Kidney glomerular epithelial cell (primary cell): ENCODE measurements at regions not wholly inside any gene's neighbourhood (a gene's known extent, or its start where the extent isn't known, plus 50 kb on each side); places are given as distances from the start of the nearest gene placed in this dataset.

ENCODE experiments used
- DNase-seq: peaks from one replicate; lab custom pipeline; 2025; lab: John Stamatoyannopoulos, UW

DNA sequence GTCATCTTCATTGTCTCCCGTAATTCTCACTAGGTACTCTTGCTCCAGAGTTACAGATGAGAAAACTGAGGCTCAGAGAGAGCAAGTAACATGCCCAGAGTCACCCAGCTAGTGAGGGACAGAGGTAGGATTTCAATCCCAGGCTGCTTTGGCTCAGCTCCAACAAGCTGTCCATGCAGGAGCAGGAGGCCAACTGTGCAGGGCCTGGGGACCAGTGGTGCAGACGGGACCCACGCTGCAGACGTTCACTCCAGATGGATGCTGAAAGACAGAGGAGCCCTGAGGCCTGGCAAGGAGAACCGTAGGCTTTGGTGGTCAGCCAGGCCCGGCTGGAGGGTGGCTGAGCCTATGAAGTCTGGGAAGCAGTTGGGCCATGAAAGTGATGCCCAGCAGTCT is 102.6 kb downstream of the MCFD2 start:
- DNase-seq, result no peak
